Hindlimb muscle (tissue), 1 donor: ENCODE measurements at regions not wholly inside any gene's neighbourhood (a gene's known extent, or its start where the extent isn't known, plus 50 kb on each side); places are given as distances from the start of the nearest gene placed in this dataset.
"Not testable (repeated sequence)": the region's sequence is repeated elsewhere in the genome, so short reads cannot be mapped to it uniquely, and the experiment has no call there.

Experiments used
- DNase-seq: peaks from one replicate; pipeline ENCODE4 v3.0.0-alpha.2; 2013

DNA sequence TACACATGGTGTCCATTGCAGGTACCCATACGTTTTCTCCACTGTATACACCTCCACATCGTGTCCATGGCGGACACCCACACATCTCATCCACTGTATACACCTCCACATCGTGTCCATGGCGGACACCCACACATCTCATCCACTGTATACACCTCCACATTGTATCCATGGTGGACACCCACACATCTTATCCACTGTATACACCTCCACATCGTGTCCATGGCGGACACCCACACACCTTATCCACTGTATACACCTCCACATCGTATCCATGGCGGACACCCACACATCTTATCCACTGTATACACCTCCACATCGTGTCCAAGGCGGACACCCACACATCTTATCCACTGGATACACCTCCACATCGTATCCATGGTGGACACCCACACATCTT is 50.4 kb upstream of the TTC34 start:
- not testable (repeated sequence) for DNase-seq

GRCh38 chr1:2853711-2854110 is 52.2 kb upstream of the TTC34 start:
- DNase-seq = no peak

DNA sequence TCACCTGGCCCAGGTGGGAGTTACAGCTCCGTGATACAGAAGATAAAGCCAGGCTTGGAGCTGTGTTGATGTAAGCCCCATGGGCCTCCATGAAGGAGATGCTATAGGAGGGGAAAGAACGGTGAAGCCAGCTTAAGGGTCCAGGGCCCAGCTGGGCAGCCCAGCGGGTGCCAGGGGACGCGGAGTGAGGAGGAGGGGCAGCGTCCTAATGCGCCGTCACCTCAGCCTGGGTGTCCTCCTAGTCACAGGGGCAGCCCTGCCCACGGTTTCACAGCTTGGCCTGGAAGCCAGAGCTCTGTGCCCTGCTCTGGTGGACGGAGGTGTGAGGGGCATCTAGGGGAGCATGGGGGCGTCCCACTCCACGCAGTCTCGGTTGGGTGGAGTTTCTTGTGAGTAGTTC is 52.7 kb upstream of the TTC34 start:
- no peak for DNase-seq

GRCh38 chr1:2854611-2855010 is 53.1 kb upstream of the TTC34 start:
- no peak for DNase-seq

- DNase-seq = no peak
Measured at GRCh38 chr1:2855206-2856065, 53.9 kb upstream of the TTC34 start.

DNA sequence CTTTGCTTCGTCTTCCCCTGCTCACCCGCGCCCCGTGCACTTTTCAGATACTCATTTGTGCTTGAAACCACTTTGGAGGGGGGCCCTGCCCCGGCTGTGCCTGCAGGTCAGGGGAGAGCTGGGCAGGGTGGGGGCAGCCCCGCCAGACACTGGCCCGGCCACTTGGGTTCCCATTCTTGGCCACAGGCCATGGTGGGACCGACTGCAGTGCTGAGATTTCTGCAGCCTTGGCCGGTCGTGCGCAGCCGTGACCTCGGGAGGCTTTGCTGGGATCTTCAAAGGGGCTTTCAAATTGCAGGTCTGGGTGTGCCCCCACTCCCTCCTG is 54.5 kb upstream of the TTC34 start:
- DNase-seq = no peak

- DNase-seq = no peak
Measured at GRCh38 chr1:2856676-2857375, 55.3 kb upstream of the TTC34 start.

GRCh38 chr1:2857521-2857920 is 56.0 kb upstream of the TTC34 start:
- DNase-seq = no peak

- no peak for DNase-seq
Measured at GRCh38 chr1:2858676-2859075, 57.2 kb upstream of the TTC34 start.

DNA sequence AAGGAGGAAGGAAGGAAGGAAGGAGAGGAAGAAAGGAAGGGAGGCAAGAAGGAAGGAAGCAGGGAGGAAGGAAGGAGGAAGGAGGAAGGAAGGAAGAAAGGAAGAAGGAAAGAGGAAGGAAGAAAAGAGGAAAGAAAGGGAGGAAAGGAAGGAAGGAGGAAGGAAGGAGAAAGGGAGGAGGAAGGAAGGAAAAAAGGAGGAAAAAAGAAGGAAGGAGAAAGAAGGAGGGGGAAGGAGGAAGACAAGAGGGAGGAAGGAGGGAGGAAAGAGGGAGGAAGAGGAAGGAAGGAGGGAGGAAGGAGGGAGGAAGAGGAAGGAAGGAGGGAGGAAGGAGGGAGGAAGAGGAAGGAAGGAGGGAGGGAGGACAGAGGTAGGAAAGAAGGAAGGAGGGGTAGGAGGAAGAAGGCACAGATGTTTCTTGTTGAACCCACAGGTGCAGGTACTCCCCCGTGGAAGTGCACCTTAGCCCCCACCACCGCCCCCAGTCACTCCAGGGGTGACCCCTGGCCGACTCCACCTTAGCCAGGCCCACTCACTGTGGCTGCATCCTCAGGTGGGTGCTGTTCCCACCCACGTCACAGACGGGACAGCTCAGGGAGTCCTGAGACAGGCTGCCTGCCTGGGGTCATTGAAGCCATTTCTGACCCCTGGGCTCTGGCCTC is 57.9 kb upstream of the TTC34 start:
- no peak for DNase-seq

DNA sequence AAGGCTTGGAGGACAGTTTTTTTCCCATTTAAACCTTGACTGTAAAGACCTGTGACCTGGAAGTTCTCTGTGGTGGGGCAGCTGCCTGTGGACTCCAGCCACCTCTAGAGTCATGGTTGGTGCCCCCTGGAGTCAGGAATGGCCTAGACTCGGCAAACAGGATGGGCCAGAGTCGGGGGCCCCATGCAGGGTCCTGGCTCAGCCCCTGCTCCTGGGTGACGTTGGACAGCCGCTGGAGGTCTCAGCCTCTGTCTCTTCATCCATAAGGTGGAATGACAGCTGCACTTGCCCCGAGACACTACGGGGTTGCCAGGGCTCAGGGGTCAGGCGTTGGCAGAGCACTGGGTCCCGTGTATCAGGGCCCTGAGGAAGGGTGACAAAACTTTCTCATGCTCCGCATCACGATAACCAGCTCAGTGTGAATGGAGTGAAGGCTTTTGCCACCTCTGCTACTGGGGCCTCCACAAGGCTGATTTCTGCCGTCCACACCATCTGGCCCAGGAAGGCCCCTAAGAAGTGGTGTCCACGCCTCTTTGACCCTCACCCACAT is 58.5 kb upstream of the TTC34 start:
- no peak for DNase-seq

- DNase-seq = no peak
Measured at GRCh38 chr1:2860476-2861142, 59.1 kb upstream of the TTC34 start.

- DNase-seq = no peak
Measured at GRCh38 chr1:2861143-2861987, 59.9 kb upstream of the TTC34 start.

DNA sequence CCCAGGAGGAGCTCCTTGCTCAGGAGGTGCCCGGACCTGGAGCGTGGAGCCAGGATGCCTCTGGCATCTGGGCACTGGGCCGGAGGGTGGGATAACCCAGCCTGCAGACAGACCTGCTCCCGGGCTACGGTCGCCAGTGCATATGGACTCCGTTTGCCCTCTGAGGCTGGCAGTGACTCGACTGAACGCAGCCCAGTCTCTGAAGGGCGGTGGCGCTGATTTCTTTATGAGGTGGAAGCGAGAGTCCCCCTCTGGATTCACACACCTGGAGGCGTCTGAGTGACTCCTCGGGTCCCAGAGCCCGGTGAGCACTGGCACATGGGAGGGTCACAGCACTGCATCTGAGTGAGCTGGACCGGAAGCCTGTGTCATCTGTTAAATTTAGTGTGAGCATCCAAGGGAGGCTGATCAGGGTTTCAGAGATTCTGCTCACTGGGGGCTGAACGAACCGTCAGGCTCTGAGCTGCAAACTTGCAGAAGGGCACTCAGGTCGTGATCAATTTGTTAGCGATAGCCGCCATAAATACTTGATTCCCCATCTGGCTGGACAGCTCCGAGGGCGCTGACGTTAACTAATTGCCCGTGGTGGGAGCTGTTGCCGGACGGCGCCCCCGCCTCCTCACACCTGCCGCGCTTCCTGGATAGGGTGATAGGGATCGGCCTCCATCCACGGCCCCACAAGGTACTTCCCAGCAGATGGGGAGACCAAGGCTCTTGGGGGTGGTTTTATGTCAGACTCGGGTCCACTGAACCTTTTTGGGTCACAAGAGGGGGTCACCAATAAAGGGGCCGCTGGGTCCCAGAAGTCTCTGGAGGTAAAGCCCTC is 60.7 kb upstream of the TTC34 start:
- no peak for DNase-seq

DNA sequence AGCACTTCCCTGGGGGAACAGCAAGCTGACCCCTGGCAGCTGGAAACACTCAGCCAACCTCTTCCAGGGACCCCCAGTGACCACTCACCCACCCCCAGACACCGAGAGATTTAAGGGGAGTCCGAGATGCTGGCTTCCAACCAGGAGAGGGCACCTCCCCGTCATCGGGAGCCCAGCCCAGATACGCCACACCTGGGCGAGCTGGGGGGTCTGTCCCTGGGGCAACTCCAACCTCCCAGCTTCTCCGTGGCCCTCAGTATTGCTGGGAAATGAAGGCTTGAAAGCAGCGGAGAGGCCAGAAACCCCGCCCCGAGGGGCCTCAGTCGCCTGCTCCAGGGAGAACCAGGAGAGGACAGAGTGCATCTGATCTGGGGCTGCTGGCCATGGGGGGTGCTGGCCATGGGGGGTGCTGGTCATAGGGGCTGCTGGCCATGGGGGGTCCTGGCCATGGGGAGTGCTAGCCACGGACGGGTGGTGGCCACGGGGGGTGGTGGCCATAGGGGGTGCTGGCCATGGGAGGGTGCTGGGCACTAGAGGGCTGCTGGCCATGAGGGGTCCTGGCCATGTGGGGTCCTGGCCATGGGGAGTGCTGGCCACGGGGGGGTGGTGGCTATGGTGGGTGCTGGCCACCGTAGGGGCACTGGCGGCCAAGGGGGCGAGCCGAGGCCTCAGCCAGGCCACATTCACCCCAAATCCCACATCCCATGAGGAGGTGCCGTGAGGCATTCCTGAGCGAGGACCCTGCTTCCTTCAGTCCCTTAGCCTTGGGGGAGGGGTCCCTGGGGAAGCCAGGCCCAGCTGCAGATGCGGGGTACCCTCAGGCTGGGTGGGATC is 61.5 kb upstream of the TTC34 start:
- DNase-seq = no peak

- DNase-seq = no peak
Measured at GRCh38 chr1:2863648-2863963, 62.1 kb upstream of the TTC34 start.

- no peak for DNase-seq
Measured at GRCh38 chr1:2864203-2864905, 62.9 kb upstream of the TTC34 start.

DNA sequence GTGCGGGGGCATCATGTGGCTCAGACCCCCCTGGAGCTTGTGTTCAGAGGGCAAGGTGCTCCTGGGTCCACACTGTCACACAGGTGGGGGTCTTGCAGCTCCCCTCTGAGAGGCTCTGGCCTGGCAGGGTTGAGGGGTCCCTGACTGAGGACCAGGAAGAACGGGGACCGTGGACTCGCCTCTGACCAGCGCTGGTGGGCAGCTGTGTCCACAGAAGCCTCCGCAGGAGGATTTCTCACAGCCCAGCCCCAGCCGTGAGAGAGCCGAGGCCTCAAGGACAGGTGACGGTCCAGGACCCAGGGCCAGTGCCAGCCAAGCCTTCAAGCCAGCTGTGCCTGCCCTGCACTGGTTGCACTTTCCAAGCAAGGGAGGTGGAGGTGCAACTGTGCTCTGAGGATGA is 63.5 kb upstream of the TTC34 start:
- no peak for DNase-seq

GRCh38 chr1:2865571-2866421 is 64.3 kb upstream of the TTC34 start:
- no peak for DNase-seq
